ENCODE measurements at regions not wholly inside any gene's neighbourhood (a gene's known extent, or its start where the extent isn't known, plus 50 kb on each side); places are given as distances from the start of the nearest gene placed in this dataset.

DNA sequence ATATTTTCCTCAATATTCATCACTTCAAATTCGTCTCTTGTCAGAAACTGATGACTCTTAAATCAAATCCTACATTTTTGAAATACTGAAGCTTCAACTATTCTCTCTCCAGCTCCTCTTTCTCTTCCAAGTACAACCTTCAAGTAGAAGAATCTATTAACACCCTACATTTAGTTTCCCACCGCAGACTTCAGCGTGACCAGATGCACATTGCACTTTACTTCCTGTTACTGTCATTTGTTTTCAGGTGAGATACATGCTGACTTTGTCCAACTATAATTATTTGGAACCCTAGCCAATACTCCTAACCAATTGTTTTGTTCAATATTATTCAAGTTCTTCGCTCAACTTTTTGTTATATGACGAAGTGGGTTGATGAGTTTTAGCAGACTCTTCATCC is 116.0 kb downstream of the MRPL39 start:
- no peaks in the 10 kb centered on the region for H4K20me1 ChIP-seq (ENCODE audit: insufficient read depth, low read length)
- DNase-seq = no peak
- no peak overlapping the region for H3K27ac ChIP-seq (ENCODE audit: low read length)
- no peaks in the 10 kb centered on the region for H3F3A ChIP-seq (ENCODE audit: insufficient read depth, low read length)
- no peaks in the 10 kb centered on the region for H3K9me3 ChIP-seq (replicated peaks; ENCODE audit: insufficient read depth, low read length)
- no peaks in the 10 kb centered on the region for H3K79me2 ChIP-seq (ENCODE audit: low read length)
- TF ChIP-seq, protein P1, sequence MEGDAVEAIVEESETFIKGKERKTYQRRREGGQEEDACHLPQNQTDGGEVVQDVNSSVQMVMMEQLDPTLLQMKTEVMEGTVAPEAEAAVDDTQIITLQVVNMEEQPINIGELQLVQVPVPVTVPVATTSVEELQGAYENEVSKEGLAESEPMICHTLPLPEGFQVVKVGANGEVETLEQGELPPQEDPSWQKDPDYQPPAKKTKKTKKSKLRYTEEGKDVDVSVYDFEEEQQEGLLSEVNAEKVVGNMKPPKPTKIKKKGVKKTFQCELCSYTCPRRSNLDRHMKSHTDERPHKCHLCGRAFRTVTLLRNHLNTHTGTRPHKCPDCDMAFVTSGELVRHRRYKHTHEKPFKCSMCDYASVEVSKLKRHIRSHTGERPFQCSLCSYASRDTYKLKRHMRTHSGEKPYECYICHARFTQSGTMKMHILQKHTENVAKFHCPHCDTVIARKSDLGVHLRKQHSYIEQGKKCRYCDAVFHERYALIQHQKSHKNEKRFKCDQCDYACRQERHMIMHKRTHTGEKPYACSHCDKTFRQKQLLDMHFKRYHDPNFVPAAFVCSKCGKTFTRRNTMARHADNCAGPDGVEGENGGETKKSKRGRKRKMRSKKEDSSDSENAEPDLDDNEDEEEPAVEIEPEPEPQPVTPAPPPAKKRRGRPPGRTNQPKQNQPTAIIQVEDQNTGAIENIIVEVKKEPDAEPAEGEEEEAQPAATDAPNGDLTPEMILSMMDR (IDR thresholded peaks at IDR 0.05; ENCODE audit: low read length) = no peak
- TF ChIP-seq EZH2 (optimal IDR thresholded peaks at IDR 0.05; ENCODE audit: low read depth, low read length) = no peak
- H3K36me3 ChIP-seq (replicated peaks; ENCODE audit: insufficient read depth, low read length) = no peaks in the 10 kb centered on the region
- H3K27me3 ChIP-seq (replicated peaks; ENCODE audit: insufficient read depth, low read length) = no peaks in the 10 kb centered on the region
- H3K9ac ChIP-seq (ENCODE audit: low read length) = no peak overlapping the region
- H3K4me1 ChIP-seq (ENCODE audit: low read length) = no peaks in the 10 kb centered on the region
- no peak overlapping the region for H3K4me3 ChIP-seq (ENCODE audit: low read length)
- no peak overlapping the region for H3K4me2 ChIP-seq (ENCODE audit: low read depth, low read length)
- H2AFZ ChIP-seq (ENCODE audit: low read length) = no peak overlapping the region
- H3K9me2 ChIP-seq (replicated peaks; ENCODE audit: insufficient read depth, low read length) = no peaks in the 10 kb centered on the region

DNA sequence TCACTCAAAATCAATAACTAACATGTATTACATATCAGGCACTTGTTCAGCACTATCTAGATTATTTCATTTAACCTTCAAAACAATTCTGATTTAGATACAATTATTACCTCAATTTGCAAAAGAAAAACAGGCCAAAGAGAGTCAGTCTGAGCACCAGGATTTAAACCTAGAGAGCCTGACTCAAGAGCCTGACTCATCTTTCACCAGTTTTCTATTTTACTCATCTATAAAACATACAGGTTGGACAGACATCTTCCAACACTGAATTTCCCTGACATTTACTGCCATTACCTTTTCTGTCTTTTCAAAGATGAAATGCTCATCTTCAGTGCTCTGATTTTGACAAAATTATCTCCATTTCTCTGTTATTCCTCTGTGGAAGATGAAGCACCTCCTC is 116.5 kb downstream of the MRPL39 start:
- DNase-seq = no peak
- no peak overlapping the region for H3K9ac ChIP-seq (ENCODE audit: low read length)
- H3K4me2 ChIP-seq (ENCODE audit: low read depth, low read length) = no peak overlapping the region
- no peaks in the 10 kb centered on the region for H3K79me2 ChIP-seq (ENCODE audit: low read length)
- H3K27ac ChIP-seq (ENCODE audit: low read length) = no peak overlapping the region
- H4K20me1 ChIP-seq (ENCODE audit: insufficient read depth, low read length) = no peaks in the 10 kb centered on the region
- no peak overlapping the region for H2AFZ ChIP-seq (ENCODE audit: low read length)
- H3F3A ChIP-seq (ENCODE audit: insufficient read depth, low read length) = no peaks in the 10 kb centered on the region
- H3K9me3 ChIP-seq (replicated peaks; ENCODE audit: insufficient read depth, low read length) = no peaks in the 10 kb centered on the region
- H3K4me1 ChIP-seq (ENCODE audit: low read length) = no peaks in the 10 kb centered on the region
- H3K36me3 ChIP-seq (replicated peaks; ENCODE audit: insufficient read depth, low read length) = no peaks in the 10 kb centered on the region
- no peaks in the 10 kb centered on the region for H3K9me2 ChIP-seq (replicated peaks; ENCODE audit: insufficient read depth, low read length)
- H3K4me3 ChIP-seq (ENCODE audit: low read length) = no peak overlapping the region
- no peaks in the 10 kb centered on the region for H3K27me3 ChIP-seq (replicated peaks; ENCODE audit: insufficient read depth, low read length)
- TF ChIP-seq, protein P1 (IDR thresholded peaks at IDR 0.05; ENCODE audit: low read length) = no peak
- TF ChIP-seq EZH2 (optimal IDR thresholded peaks at IDR 0.05; ENCODE audit: low read depth, low read length) = no peak
- TF ChIP-seq EZH2phosphoT487 (IDR thresholded peaks at IDR 0.05; ENCODE audit: low read length) = no peak

DNA sequence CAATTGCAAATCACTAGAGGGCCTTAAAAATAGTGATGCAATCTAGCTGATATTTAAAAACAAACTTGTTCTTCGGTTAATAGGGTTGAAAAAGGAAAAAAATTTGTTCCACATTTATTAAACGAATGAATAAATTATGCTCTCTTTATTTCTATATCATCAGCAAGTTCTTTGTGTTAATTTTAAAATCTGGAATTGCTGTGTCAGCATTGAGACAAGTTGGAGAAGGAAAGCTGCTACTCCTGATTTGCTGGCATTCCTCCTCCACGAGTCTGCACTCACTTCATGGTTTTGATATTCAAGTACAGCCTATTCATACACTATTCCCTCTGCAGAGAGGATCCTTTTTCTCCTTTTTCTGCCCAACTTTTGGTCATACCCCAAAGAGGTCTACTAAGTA is 117.6 kb downstream of the MRPL39 start:
- Histone ChIP-seq H3K4me1 (ENCODE audit: low read length) (no peaks in the 10 kb centered on the region), H3K9ac (ENCODE audit: low read length) (no peak overlapping the region), H3F3A (ENCODE audit: insufficient read depth, low read length) (no peaks in the 10 kb centered on the region), H3K27ac (ENCODE audit: low read length) (no peak overlapping the region), H3K9me2 (replicated peaks; ENCODE audit: insufficient read depth, low read length) (no peaks in the 10 kb centered on the region), H3K27me3 (replicated peaks; ENCODE audit: insufficient read depth, low read length) (no peaks in the 10 kb centered on the region), H3K4me2 (ENCODE audit: low read depth, low read length) (no peak overlapping the region), H3K9me3 (replicated peaks; ENCODE audit: insufficient read depth, low read length) (no peaks in the 10 kb centered on the region), H3K4me3 (ENCODE audit: low read length) (no peak overlapping the region), H2AFZ (ENCODE audit: low read length) (no peak overlapping the region), H3K36me3 (replicated peaks; ENCODE audit: insufficient read depth, low read length) (no peaks in the 10 kb centered on the region), H3K79me2 (ENCODE audit: low read length) (no peaks in the 10 kb centered on the region), H4K20me1 (ENCODE audit: insufficient read depth, low read length) (no peaks in the 10 kb centered on the region)
- no peak for TF ChIP-seq EZH2 (optimal IDR thresholded peaks at IDR 0.05; ENCODE audit: low read depth, low read length)
- TF ChIP-seq, protein P1 (IDR thresholded peaks at IDR 0.05; ENCODE audit: low read length) = no peak
- no peak for TF ChIP-seq EZH2phosphoT487 (IDR thresholded peaks at IDR 0.05; ENCODE audit: low read length)
- no peak for DNase-seq
